ENCODE measurements at regions not wholly inside any gene's neighbourhood (a gene's known extent, or its start where the extent isn't known, plus 50 kb on each side); places are given as distances from the start of the nearest gene placed in this dataset.

GRCh38 chr6:16828058-16828457 lies 66.8 kb upstream of the ATXN1 start (continued):
- TF ChIP-seq ZNF445 (CRISPR knock-in tag; IDR thresholded peaks at IDR 0.05; ENCODE audit: low read depth) = no peak

- no peaks in the 10 kb centered on the region for H3K9me3 ChIP-seq (replicated peaks; ENCODE audit: control insufficient read depth, insufficient read depth, low read depth, low read length)
- in situ Hi-C loops (cut with MboI) (no loop called here), intact Hi-C loops (cut with micrococcal nuclease) (no loop called here)
- no peak overlapping the region for H3K4me3 ChIP-seq
- H3K27ac ChIP-seq (ENCODE audit: extremely low read depth, low read depth, low read length) = no peak overlapping the region
- no peaks in the 10 kb centered on the region for H3K4me1 ChIP-seq (replicated peaks in 1 of 2; ENCODE audit: control insufficient read depth in 2 of 2, insufficient read depth in 2 of 2, low read length in 2 of 2)
- no peak overlapping the region for H3K4me2 ChIP-seq (ENCODE audit: insufficient read depth, low read length)
- no TSS peak for BruUV-seq (replicated peaks)
- H2AFZ ChIP-seq (ENCODE audit: low read depth, low read length) = no peak overlapping the region
- ChIA-PET POLR2A (no interaction called here), CTCF (ENCODE audit: low intra/inter-chr PET ratio) (no interaction called here)
- no peaks in the 10 kb centered on the region for H4K20me1 ChIP-seq (replicated peaks; ENCODE audit: control insufficient read depth, insufficient read depth, low read length)
- H3K9me1 ChIP-seq (ENCODE audit: control insufficient read depth, insufficient read depth, low read length) = no peaks in the 10 kb centered on the region
- H3K36me3 ChIP-seq (ENCODE audit: control insufficient read depth, insufficient read depth, low read length) = no peaks in the 10 kb centered on the region
- peaks cover 2 to 12% of the 10 kb centered on the region in 2 experiments; a peak in 4 of 5 replicates for H3K27me3 ChIP-seq (ENCODE audit: control insufficient read depth in 2 of 2, insufficient read depth in 2 of 2, low read length in 2 of 2)
- DNase-seq (ENCODE audit: extremely low read depth in 1 of 4, low spot score in 3 of 4) (no peak), FAIRE-seq (no peak), ATAC-seq (no peak)
- no peak overlapping the region for H3K9ac ChIP-seq (ENCODE audit: insufficient read depth in 1 of 2, low read depth in 2 of 2, low read length in 2 of 2)
- no peak for TF ChIP-seq CBX1 (IDR thresholded peaks at IDR 0.05; ENCODE audit: low read depth)
- no peak for TF ChIP-seq ZMIZ1 (IDR thresholded peaks at IDR 0.05; ENCODE audit: low read depth in 2 of 2, low read length in 2 of 2)
- no peak for TF ChIP-seq STAT5B (CRISPR knock-in tag; IDR thresholded peaks at IDR 0.05)
- no peak for TF ChIP-seq ZNF551 (CRISPR knock-in tag; IDR thresholded peaks at IDR 0.05)
- no peak for TF ChIP-seq FOXP1 (CRISPR knock-in tag; IDR thresholded peaks at IDR 0.05)
- TF ChIP-seq HDAC2 (IDR thresholded peaks at IDR 0.05) = no peak
- no peak for TF ChIP-seq SMAD2 (IDR thresholded peaks at IDR 0.05; ENCODE audit: low read depth, low read length)
- H3K79me2 ChIP-seq (ENCODE audit: control insufficient read depth, insufficient read depth, low read length) = no peaks in the 10 kb centered on the region
- 0% methylated on average over 2 of the region's 2 CpGs for WGBS (ENCODE audit: insufficient coverage, low coverage, missing lambda C conversion rate)
These were observed 66.4 kb upstream of the ATXN1 start for GRCh38 chr6:16827627-16828026.

All from K562 (cell line).